ENCODE measurements at regions not wholly inside any gene's neighbourhood (a gene's known extent, or its start where the extent isn't known, plus 50 kb on each side); places are given as distances from the start of the nearest gene placed in this dataset.

DNA sequence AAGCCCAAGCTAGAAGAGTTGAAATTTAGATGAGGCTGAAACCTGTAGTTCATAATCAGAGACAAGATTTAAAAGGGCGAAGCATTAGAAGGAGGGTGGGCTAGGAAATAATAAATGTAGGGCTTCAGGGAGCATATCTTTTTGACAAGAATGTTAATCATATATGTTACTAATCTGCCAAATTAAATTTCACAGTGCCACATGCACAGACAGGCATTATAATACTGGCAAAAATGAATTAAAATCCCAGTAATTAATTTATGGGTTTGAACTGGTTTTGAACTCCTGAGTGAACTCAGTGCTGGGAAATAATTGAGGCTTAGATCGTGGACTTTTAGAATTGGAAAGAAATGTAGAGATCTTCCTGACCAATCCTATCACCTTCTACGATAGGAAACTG, 383.5 kb upstream of the IL12A start:
- Histone ChIP-seq H3K4me3 (ENCODE audit: low read length) (no peak overlapping the region), H3K36me3 (ENCODE audit: control insufficient read depth, insufficient read depth, low read length) (no peaks in the 10 kb centered on the region), H3K27ac (ENCODE audit: low read length) (no peak overlapping the region), H3K9me3 (ENCODE audit: control insufficient read depth, insufficient read depth, low read length) (peaks cover 9% of the 10 kb centered on the region), H3K4me1 (ENCODE audit: control insufficient read depth, insufficient read depth, low read length) (no peaks in the 10 kb centered on the region), H3K27me3 (ENCODE audit: control insufficient read depth, insufficient read depth, low read length) (no peaks in the 10 kb centered on the region)
- 71% methylated on average over 3 of the region's 3 CpGs for WGBS (ENCODE audit: insufficient coverage)
- intact Hi-C loops (cut with micrococcal nuclease): no loop called here
- Mint-ChIP-seq H3K4me1 (no peaks in the 10 kb centered on the region), H3K36me3 (no peaks in the 10 kb centered on the region), H3K27ac (no peak overlapping the region), H3K9me3 (peaks cover 6% of the 10 kb centered on the region in 2 donors), H3K27me3 (ENCODE audit: low read depth in 2 of 2) (no peaks in the 10 kb centered on the region), H3K4me3 (no peak overlapping the region)
- DNase-seq (no peak), ATAC-seq (no peak)
- TF ChIP-seq, protein P1, sequence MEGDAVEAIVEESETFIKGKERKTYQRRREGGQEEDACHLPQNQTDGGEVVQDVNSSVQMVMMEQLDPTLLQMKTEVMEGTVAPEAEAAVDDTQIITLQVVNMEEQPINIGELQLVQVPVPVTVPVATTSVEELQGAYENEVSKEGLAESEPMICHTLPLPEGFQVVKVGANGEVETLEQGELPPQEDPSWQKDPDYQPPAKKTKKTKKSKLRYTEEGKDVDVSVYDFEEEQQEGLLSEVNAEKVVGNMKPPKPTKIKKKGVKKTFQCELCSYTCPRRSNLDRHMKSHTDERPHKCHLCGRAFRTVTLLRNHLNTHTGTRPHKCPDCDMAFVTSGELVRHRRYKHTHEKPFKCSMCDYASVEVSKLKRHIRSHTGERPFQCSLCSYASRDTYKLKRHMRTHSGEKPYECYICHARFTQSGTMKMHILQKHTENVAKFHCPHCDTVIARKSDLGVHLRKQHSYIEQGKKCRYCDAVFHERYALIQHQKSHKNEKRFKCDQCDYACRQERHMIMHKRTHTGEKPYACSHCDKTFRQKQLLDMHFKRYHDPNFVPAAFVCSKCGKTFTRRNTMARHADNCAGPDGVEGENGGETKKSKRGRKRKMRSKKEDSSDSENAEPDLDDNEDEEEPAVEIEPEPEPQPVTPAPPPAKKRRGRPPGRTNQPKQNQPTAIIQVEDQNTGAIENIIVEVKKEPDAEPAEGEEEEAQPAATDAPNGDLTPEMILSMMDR (IDR thresholded peaks at IDR 0.05): no peak

DNA sequence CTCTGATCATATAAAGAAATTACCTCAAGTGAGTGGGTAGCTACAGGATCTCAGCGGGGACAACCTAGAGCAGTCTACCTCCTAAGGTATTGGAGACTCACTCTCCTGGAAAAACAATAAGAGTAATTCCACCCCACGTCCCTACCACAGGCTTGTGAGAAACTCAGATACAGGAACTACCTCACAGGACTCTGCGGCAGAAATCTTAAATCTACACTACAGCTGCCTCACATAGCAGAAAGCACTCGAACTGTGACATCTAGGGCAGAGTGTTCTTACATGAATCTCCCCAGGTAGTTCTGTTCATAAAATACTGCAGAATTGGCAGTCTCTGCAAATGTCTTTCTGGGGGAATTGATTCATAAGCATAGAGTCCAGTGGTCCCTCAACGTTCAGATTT, 382.9 kb upstream of the IL12A start:
- no peaks in the 10 kb centered on the region for H3K36me3 Mint-ChIP-seq
- TF ChIP-seq, protein P1 (IDR thresholded peaks at IDR 0.05): no peak
- no peaks in the 10 kb centered on the region for H3K27me3 ChIP-seq (ENCODE audit: control insufficient read depth, insufficient read depth, low read length)
- no peaks in the 10 kb centered on the region for H3K4me1 Mint-ChIP-seq
- no peak overlapping the region for H3K27ac Mint-ChIP-seq
- 74% methylated on average over 5 of the region's 5 CpGs for WGBS (ENCODE audit: insufficient coverage)
- no peaks in the 10 kb centered on the region for H3K27me3 Mint-ChIP-seq (ENCODE audit: low read depth in 2 of 2)
- H3K4me1 ChIP-seq (ENCODE audit: control insufficient read depth, insufficient read depth, low read length): no peaks in the 10 kb centered on the region
- H3K4me3 Mint-ChIP-seq: no peak overlapping the region
- H3K9me3 ChIP-seq (ENCODE audit: control insufficient read depth, insufficient read depth, low read length): peaks cover 7% of the 10 kb centered on the region
- H3K9me3 Mint-ChIP-seq: peaks cover 5 to 6% of the 10 kb centered on the region in 2 donors
- intact Hi-C loops (cut with micrococcal nuclease): no loop called here
- no peaks in the 10 kb centered on the region for H3K36me3 ChIP-seq (ENCODE audit: control insufficient read depth, insufficient read depth, low read length)
- H3K4me3 ChIP-seq (ENCODE audit: low read length): no peak overlapping the region
- ATAC-seq (no peak), DNase-seq (no peak)
- H3K27ac ChIP-seq (ENCODE audit: low read length): no peak overlapping the region

DNA sequence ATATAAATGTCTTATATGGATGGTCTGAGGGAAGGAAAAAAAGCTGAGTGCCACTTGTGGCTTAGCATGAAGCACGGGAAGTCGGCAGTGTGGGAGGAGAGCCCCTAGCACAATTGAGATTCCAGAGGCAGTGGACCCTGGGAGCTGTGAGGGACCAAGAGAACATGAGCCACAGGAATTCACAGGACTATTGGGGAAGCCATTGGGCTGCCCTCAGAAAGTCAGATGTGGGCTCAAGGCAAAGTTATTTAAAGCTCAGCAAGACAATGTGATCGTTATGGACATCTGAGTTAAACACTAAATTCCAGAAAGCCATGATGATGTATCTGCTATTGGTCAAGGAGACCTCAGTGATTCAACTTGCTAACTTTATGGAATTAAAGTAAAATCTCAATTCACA, 380.8 kb upstream of the IL12A start:
- H3K4me1 Mint-ChIP-seq: no peaks in the 10 kb centered on the region
- 81% methylated on average over 3 of the region's 3 CpGs for WGBS (ENCODE audit: insufficient coverage)
- H3K36me3 Mint-ChIP-seq: no peaks in the 10 kb centered on the region
- H3K4me3 Mint-ChIP-seq: no peak overlapping the region
- Histone ChIP-seq H3K36me3 (ENCODE audit: control insufficient read depth, insufficient read depth, low read length) (no peaks in the 10 kb centered on the region), H3K4me1 (ENCODE audit: control insufficient read depth, insufficient read depth, low read length) (no peaks in the 10 kb centered on the region), H3K9me3 (ENCODE audit: control insufficient read depth, insufficient read depth, low read length) (no peaks in the 10 kb centered on the region), H3K27ac (ENCODE audit: low read length) (no peak overlapping the region), H3K4me3 (ENCODE audit: low read length) (no peak overlapping the region), H3K27me3 (ENCODE audit: control insufficient read depth, insufficient read depth, low read length) (no peaks in the 10 kb centered on the region)
- no peak for DNase-seq
- peaks cover 5 to 6% of the 10 kb centered on the region in 2 donors for H3K9me3 Mint-ChIP-seq
- no peak for ATAC-seq
- H3K27ac Mint-ChIP-seq: no peak overlapping the region
- H3K27me3 Mint-ChIP-seq (ENCODE audit: low read depth in 2 of 2): no peaks in the 10 kb centered on the region
- TF ChIP-seq, protein P1 (IDR thresholded peaks at IDR 0.05): no peak
- intact Hi-C loops (cut with micrococcal nuclease): no loop called here

DNA sequence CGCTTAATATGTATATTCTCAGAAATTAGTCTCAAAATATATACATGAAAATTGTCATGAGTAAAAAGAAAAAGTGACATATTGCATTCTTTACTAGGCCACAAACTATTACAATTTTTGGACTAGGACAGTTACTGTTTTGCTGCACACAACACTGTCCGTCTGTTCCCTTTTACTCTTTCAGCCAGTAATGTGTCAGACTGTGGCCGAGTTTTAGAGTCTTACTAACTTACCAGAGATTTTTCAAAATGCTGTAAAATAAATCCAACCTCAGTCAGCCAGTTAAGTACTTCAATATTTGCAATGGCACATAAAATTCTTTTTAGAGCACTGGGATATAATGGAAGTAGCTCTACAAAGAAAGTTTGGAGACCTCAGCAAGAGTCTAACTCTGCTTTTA, 380.3 kb upstream of the IL12A start:
- Histone ChIP-seq H3K27me3 (ENCODE audit: control insufficient read depth, insufficient read depth, low read length) (no peaks in the 10 kb centered on the region), H3K4me3 (ENCODE audit: low read length) (no peak overlapping the region), H3K27ac (ENCODE audit: low read length) (no peak overlapping the region), H3K36me3 (ENCODE audit: control insufficient read depth, insufficient read depth, low read length) (no peaks in the 10 kb centered on the region), H3K9me3 (ENCODE audit: control insufficient read depth, insufficient read depth, low read length) (no peaks in the 10 kb centered on the region), H3K4me1 (ENCODE audit: control insufficient read depth, insufficient read depth, low read length) (no peaks in the 10 kb centered on the region)
- no peak overlapping the region for H3K27ac Mint-ChIP-seq
- intact Hi-C loops (cut with micrococcal nuclease): no loop called here
- peaks cover 5 to 6% of the 10 kb centered on the region in 2 donors for H3K9me3 Mint-ChIP-seq
- H3K27me3 Mint-ChIP-seq (ENCODE audit: low read depth in 2 of 2): no peaks in the 10 kb centered on the region
- no peak for DNase-seq
- WGBS (ENCODE audit: insufficient coverage): 85% methylated on average over 2 of the region's 3 CpGs
- no peak for ATAC-seq
- H3K4me3 Mint-ChIP-seq: no peak overlapping the region
- H3K36me3 Mint-ChIP-seq: no peaks in the 10 kb centered on the region
- H3K4me1 Mint-ChIP-seq: no peaks in the 10 kb centered on the region
- TF ChIP-seq, protein P1 (IDR thresholded peaks at IDR 0.05): no peak

All from natural killer cell (primary cell).